ENCODE measurements at regions not wholly inside any gene's neighbourhood (a gene's known extent, or its start where the extent isn't known, plus 50 kb on each side); places are given as distances from the start of the nearest gene placed in this dataset.

- TF ChIP-seq TEAD4 (IDR thresholded peaks at IDR 0.05) (no peak), REST (IDR thresholded peaks at IDR 0.05; ENCODE audit: low read depth) (no peak), FOXM1 (IDR thresholded peaks at IDR 0.05; ENCODE audit: borderline replicate concordance, low read depth) (no peak), EGR1 (IDR thresholded peaks at IDR 0.05) (no peak), ZBTB7A (IDR thresholded peaks at IDR 0.05; ENCODE audit: low read depth) (no peak), TCF12 (IDR thresholded peaks at IDR 0.05; ENCODE audit: low read depth) (no peak), TAF1 (IDR thresholded peaks at IDR 0.05; ENCODE audit: low read depth) (no peak), NFIC (IDR thresholded peaks at IDR 0.05) (no peak), MAX (IDR thresholded peaks at IDR 0.05) (no peak), EP300 (IDR thresholded peaks at IDR 0.05; ENCODE audit: borderline replicate concordance) (no peak), YY1 (IDR thresholded peaks at IDR 0.05; ENCODE audit: low read depth) (no peak), CREB1 (IDR thresholded peaks at IDR 0.05; ENCODE audit: low read depth) (no peak), CEBPB (IDR thresholded peaks at IDR 0.05) (no peak), RAD21 (IDR thresholded peaks at IDR 0.05; ENCODE audit: low read depth) (no peak)
- TF ChIP-seq, protein P1, sequence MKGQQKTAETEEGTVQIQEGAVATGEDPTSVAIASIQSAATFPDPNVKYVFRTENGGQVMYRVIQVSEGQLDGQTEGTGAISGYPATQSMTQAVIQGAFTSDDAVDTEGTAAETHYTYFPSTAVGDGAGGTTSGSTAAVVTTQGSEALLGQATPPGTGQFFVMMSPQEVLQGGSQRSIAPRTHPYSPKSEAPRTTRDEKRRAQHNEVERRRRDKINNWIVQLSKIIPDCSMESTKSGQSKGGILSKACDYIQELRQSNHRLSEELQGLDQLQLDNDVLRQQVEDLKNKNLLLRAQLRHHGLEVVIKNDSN (IDR thresholded peaks at IDR 0.05) = no peak
Measured at GRCh38 chr2:176891857-176892256, 320.7 kb upstream of the HNRNPA3 start.

- TF ChIP-seq EP300 (IDR thresholded peaks at IDR 0.05; ENCODE audit: borderline replicate concordance) (no peak), RAD21 (IDR thresholded peaks at IDR 0.05; ENCODE audit: low read depth) (no peak), YY1 (IDR thresholded peaks at IDR 0.05; ENCODE audit: low read depth) (no peak)
Measured at GRCh38 chr2:176892676-176893226, 319.8 kb upstream of the HNRNPA3 start.

DNA sequence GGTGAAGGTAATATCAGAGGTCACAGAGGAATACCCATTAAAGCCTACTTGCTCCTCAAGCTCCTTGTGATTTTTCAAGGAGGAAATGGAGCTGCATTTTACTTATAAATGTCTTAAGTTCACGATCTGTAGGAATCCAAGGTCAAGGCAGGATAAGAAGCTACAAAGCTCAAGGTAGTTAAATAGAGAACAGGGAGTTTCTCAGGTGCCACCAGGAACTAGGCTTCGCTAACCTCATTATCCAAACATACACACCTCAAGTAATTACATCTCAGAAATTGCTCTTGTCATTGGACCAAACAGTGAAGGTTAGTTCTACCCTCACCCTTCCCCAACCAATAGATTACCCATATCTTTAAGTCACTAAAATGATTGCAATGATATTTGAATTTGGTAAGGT lies 317.4 kb upstream of the HNRNPA3 start:
- TF ChIP-seq CREB1 (IDR thresholded peaks at IDR 0.05; ENCODE audit: low read depth) (no peak), MAX (IDR thresholded peaks at IDR 0.05) (no peak), ZBTB7A (IDR thresholded peaks at IDR 0.05; ENCODE audit: low read depth) (no peak), TCF12 (IDR thresholded peaks at IDR 0.05; ENCODE audit: low read depth) (no peak), FOXM1 (IDR thresholded peaks at IDR 0.05; ENCODE audit: borderline replicate concordance, low read depth) (no peak), RAD21 (IDR thresholded peaks at IDR 0.05; ENCODE audit: low read depth) (no peak), REST (IDR thresholded peaks at IDR 0.05; ENCODE audit: low read depth) (no peak), TEAD4 (IDR thresholded peaks at IDR 0.05) (no peak), YY1 (IDR thresholded peaks at IDR 0.05; ENCODE audit: low read depth) (no peak), NFIC (IDR thresholded peaks at IDR 0.05) (no peak), TAF1 (IDR thresholded peaks at IDR 0.05; ENCODE audit: low read depth) (no peak), EP300 (IDR thresholded peaks at IDR 0.05; ENCODE audit: borderline replicate concordance) (no peak), CEBPB (IDR thresholded peaks at IDR 0.05) (no peak), EGR1 (IDR thresholded peaks at IDR 0.05) (no peak)
- TF ChIP-seq, protein P1 (IDR thresholded peaks at IDR 0.05) = no peak

- no peak for TF ChIP-seq ZBTB7A (IDR thresholded peaks at IDR 0.05; ENCODE audit: low read depth)
- no peak for TF ChIP-seq RAD21 (IDR thresholded peaks at IDR 0.05; ENCODE audit: low read depth)
- no peak for TF ChIP-seq REST (IDR thresholded peaks at IDR 0.05; ENCODE audit: low read depth)
- TF ChIP-seq NFIC (IDR thresholded peaks at IDR 0.05) = no peak
- TF ChIP-seq EGR1 (IDR thresholded peaks at IDR 0.05) = no peak
- no peak for TF ChIP-seq TAF1 (IDR thresholded peaks at IDR 0.05; ENCODE audit: low read depth)
- no peak for TF ChIP-seq CEBPB (IDR thresholded peaks at IDR 0.05)
- no peak for TF ChIP-seq YY1 (IDR thresholded peaks at IDR 0.05; ENCODE audit: low read depth)
- no peak for TF ChIP-seq EP300 (IDR thresholded peaks at IDR 0.05; ENCODE audit: borderline replicate concordance)
Measured at GRCh38 chr2:176902454-176902853, 310.1 kb upstream of the HNRNPA3 start.
